CD4-positive, alpha-beta T cell (primary cell): ENCODE measurements at regions not wholly inside any gene's neighbourhood (a gene's known extent, or its start where the extent isn't known, plus 50 kb on each side); places are given as distances from the start of the nearest gene placed in this dataset.

ENCODE experiments used
- ATAC-seq: fragments of 200-7000 bp; cut with Tn5 transposase; one replicate; pipeline ENCODE4 v1.10.0; 2022; ENCODE audit warnings: mild to moderate bottlenecking; ENCODE audit not compliant: poor library complexity
- CTCF ChIA-PET: fragments of 350-600 bp; sonication (Branson Sonifier 250); formaldehyde crosslinking; loops from one replicate; lab custom pipeline; 2021; ENCODE audit warnings: antibody characterized with exemption, inconsistent platforms; lab: Charles Lee
- POLR2A ChIA-PET: fragments of 350-600 bp; sonication (Branson Sonifier 250); formaldehyde crosslinking; loops from one replicate; lab custom pipeline; 2021; ENCODE audit warnings: antibody characterized with exemption, inconsistent platforms; lab: Charles Lee
- DNase-seq, 14 experiments: peaks; one replicate each; pipeline ENCODE4 v3.0.0-alpha.2; 2013 to 2020; ENCODE audit warnings: mixed read lengths in 2 of 14
- H3K27ac ChIP-seq, 2 donors: one replicate each; pipeline versions ENCODE4 v1.5.1 to v1.7.0; 2013; ENCODE audit warnings: low read length in 2 of 2, low read depth in 1 of 2, mild to moderate bottlenecking in 1 of 2
- H3K27me3 ChIP-seq, 2 experiments: 1 replicate in 1 of 2; 2 replicates in 1 of 2; pipeline versions ENCODE4 v1.6.1 to v1.7.0; 2013; ENCODE audit warnings: low read length in 2 of 2, control low read depth in 1 of 2, mild to moderate bottlenecking in 1 of 2, moderate library complexity in 1 of 2; ENCODE audit not compliant: insufficient read depth in 2 of 2, control insufficient read depth in 1 of 2
- H3K36me3 ChIP-seq: one replicate; pipeline ENCODE4 v1.6.1; 2013; ENCODE audit warnings: low read length, control low read depth; ENCODE audit not compliant: insufficient read depth
- H3K4me1 ChIP-seq: one replicate; pipeline ENCODE4 v1.6.1; 2013; ENCODE audit warnings: low read length, control low read depth; ENCODE audit not compliant: insufficient read depth
- H3K4me3 ChIP-seq: one replicate; pipeline ENCODE4 v1.5.1; 2013; ENCODE audit warnings: mild to moderate bottlenecking, low read length, moderate library complexity
- H3K9me3 ChIP-seq, 2 experiments: 1 replicate in 1 of 2; 2 replicates in 1 of 2; pipeline versions ENCODE4 v1.6.1 to v1.7.0; 2013; ENCODE audit warnings: low read length in 2 of 2, mild to moderate bottlenecking in 2 of 2, control low read depth in 1 of 2, moderate library complexity in 1 of 2; ENCODE audit not compliant: control insufficient read depth in 1 of 2, insufficient read depth in 1 of 2
- H3K27ac Mint-ChIP-seq: one replicate; pipeline ENCODE4 v1.8.0; 2020; ENCODE audit warnings: mixed read lengths
- H3K27me3 Mint-ChIP-seq: one replicate; pipeline ENCODE4 v1.8.0; 2021; ENCODE audit warnings: mixed read lengths
- H3K36me3 Mint-ChIP-seq: one replicate; pipeline ENCODE4 v1.8.0; 2021; ENCODE audit warnings: low read depth, mixed read lengths
- H3K4me1 Mint-ChIP-seq: one replicate; pipeline ENCODE4 v1.8.0; 2021; ENCODE audit warnings: low read depth, mixed read lengths
- H3K4me3 Mint-ChIP-seq: one replicate; pipeline ENCODE4 v1.8.0; 2020; ENCODE audit warnings: mild to moderate bottlenecking, mixed read lengths
- H3K9me3 Mint-ChIP-seq: one replicate; pipeline ENCODE4 v1.8.0; 2020; ENCODE audit warnings: mixed read lengths
- intact Hi-C, 2 experiments: fragments of 100-400 bp; cut with DNase I in 1 of 2; cut with micrococcal nuclease in 1 of 2; formaldehyde crosslinking; loops; one replicate each; pipeline versions ENCODE4 v1.15.1 to v1.9.0; 2023 to 2025; cut with DNase I, micrococcal nuclease
- TF ChIP-seq, protein P1 (sequence below): fragments of 200-600 bp; IDR thresholded peaks from one replicate; pipeline ENCODE4 v1.8.0; 2022; ENCODE audit warnings: antibody characterized with exemption, mild to moderate bottlenecking

DNA sequence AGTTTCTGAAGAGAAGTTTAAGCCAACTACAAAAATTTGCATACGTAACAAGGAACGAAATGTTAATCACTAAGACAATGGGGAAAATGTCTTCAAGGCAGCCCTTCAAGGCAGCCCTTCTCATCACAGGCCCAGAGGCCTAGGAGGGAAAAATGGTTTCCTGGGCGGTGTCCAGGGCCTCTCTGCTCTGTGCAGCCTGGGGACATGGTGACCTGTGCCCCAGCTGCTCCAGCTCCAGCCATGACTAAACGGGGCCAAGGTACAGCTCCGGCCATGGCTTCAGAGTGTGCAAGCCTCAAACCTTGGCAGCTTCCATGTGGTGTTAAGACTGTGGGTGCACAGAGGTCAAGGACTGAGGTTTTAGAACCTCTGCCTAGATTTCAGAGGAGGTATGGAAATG, 325.1 kb downstream of the FRK start:
- Histone ChIP-seq H3K9me3 (peaks cover 0 to 4% of the 10 kb centered on the region in 2 experiments), H3K27ac (no peak overlapping the region), H3K27me3 (no peaks in the 10 kb centered on the region), H3K4me1 (no peaks in the 10 kb centered on the region), H3K4me3 (no peak overlapping the region), H3K36me3 (no peaks in the 10 kb centered on the region)
- H3K36me3 Mint-ChIP-seq, result no peaks in the 10 kb centered on the region
- H3K4me3 Mint-ChIP-seq, result no peak overlapping the region
- no peaks in the 10 kb centered on the region for H3K27me3 Mint-ChIP-seq
- TF ChIP-seq, protein P1, sequence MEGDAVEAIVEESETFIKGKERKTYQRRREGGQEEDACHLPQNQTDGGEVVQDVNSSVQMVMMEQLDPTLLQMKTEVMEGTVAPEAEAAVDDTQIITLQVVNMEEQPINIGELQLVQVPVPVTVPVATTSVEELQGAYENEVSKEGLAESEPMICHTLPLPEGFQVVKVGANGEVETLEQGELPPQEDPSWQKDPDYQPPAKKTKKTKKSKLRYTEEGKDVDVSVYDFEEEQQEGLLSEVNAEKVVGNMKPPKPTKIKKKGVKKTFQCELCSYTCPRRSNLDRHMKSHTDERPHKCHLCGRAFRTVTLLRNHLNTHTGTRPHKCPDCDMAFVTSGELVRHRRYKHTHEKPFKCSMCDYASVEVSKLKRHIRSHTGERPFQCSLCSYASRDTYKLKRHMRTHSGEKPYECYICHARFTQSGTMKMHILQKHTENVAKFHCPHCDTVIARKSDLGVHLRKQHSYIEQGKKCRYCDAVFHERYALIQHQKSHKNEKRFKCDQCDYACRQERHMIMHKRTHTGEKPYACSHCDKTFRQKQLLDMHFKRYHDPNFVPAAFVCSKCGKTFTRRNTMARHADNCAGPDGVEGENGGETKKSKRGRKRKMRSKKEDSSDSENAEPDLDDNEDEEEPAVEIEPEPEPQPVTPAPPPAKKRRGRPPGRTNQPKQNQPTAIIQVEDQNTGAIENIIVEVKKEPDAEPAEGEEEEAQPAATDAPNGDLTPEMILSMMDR, result no peak
- no peak overlapping the region for H3K27ac Mint-ChIP-seq
- POLR2A ChIA-PET, result no interaction called here
- CTCF ChIA-PET, result no interaction called here
- no peak for ATAC-seq
- H3K4me1 Mint-ChIP-seq, result no peaks in the 10 kb centered on the region
- H3K9me3 Mint-ChIP-seq, result peaks cover 10% of the 10 kb centered on the region
- intact Hi-C loops, result no loop called here
- DNase-seq, result no peak

DNA sequence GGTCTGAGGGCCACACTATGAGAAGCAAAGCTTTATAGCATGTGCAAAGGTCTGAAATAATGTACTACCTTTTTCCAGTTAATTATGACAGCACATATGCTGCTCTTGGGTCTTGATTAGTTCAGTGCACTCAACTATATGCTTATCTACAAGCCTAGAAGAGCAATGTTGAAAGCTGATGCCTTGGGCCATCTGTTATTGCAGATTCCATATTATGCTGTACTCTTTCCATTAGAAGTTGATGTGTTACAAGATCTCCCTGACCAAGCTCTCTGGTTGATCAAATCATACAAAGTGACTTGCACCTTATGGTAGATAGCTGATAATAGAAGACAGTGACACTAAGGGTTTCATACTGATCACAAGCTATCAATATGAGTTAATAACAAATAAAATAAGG, 327.3 kb downstream of the FRK start:
- Mint-ChIP-seq H3K9me3 (peaks cover 10% of the 10 kb centered on the region), H3K27me3 (no peaks in the 10 kb centered on the region), H3K27ac (no peak overlapping the region), H3K4me3 (no peak overlapping the region), H3K36me3 (no peaks in the 10 kb centered on the region), H3K4me1 (no peaks in the 10 kb centered on the region)
- Histone ChIP-seq H3K4me1 (no peaks in the 10 kb centered on the region), H3K4me3 (no peak overlapping the region), H3K9me3 (peaks cover 0 to 10% of the 10 kb centered on the region in 2 experiments), H3K36me3 (no peaks in the 10 kb centered on the region), H3K27ac (no peak overlapping the region), H3K27me3 (no peaks in the 10 kb centered on the region)
- ATAC-seq, result no peak
- intact Hi-C loops, result no loop called here
- ChIA-PET POLR2A (no interaction called here), CTCF (no interaction called here)
- DNase-seq, result no peak
- TF ChIP-seq, protein P1, result no peak

DNA sequence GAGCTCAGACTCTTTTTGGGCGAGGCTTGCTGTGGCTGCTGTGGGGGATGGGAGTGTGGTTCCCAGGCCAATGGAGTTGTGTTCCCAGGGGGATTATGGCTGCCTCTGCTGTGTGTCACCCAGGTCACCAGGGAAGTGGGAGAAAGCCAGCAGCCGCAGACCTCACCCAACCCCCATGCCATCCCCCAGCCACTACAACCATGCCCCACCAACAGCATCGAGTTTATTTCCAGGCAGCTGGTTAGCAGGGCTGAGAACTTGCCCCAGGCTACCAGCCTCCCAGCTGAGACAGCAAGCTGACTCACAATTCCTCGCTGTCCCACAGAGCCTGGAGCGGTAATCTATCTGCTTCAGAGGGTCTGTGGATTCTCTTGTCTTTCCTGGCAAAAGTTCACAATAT, 331.7 kb downstream of the FRK start:
- Histone ChIP-seq H3K27ac (no peak overlapping the region), H3K36me3 (no peaks in the 10 kb centered on the region), H3K4me1 (no peaks in the 10 kb centered on the region), H3K4me3 (no peak overlapping the region), H3K27me3 (no peaks in the 10 kb centered on the region), H3K9me3 (peaks cover 0 to 6% of the 10 kb centered on the region in 2 experiments)
- POLR2A ChIA-PET, result no interaction called here
- no peaks in the 10 kb centered on the region for H3K36me3 Mint-ChIP-seq
- TF ChIP-seq, protein P1, result no peak
- ATAC-seq (no peak), DNase-seq (no peak)
- H3K4me3 Mint-ChIP-seq, result no peak overlapping the region
- intact Hi-C loops, result no loop called here
- H3K27me3 Mint-ChIP-seq, result no peaks in the 10 kb centered on the region
- no peaks in the 10 kb centered on the region for H3K4me1 Mint-ChIP-seq
- CTCF ChIA-PET, result no interaction called here
- peaks cover 13% of the 10 kb centered on the region for H3K9me3 Mint-ChIP-seq
- H3K27ac Mint-ChIP-seq, result no peak overlapping the region
